ENCODE measurements at regions not wholly inside any gene's neighbourhood (a gene's known extent, or its start where the extent isn't known, plus 50 kb on each side); places are given as distances from the start of the nearest gene placed in this dataset.

DNA sequence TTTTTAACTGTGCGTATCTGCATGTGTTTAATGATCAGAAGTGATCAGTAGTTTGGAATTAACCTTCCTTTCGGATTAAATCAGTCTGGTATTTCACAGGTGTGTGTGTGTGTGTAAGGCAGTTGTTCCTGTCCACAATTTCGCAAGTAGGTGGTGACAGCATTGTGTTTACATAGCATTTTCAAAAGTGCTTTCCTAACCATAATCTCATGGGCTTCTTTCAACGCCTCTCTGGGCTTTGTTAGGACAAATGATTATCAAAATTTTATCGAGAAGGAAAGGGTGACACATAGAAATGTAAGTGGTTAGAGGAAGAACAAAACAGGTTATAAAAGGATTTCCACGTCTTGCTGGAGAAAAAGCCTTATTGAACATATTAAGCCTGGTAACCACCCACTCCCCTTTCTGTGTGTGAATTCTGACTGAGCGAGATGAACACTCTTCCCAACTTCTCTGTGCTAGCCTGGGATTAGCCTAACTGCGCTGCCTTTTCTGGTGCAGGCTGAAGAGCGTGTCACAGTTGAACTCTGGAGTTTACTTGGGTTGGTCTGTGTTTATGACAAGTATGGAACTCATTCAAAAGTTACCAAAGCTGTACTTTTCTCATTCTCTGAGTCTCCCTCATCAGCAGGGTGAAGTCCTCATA lies 292.3 kb upstream of the PITRM1 start:
- DNase-seq (ENCODE audit: low spot score) = no peak

DNA sequence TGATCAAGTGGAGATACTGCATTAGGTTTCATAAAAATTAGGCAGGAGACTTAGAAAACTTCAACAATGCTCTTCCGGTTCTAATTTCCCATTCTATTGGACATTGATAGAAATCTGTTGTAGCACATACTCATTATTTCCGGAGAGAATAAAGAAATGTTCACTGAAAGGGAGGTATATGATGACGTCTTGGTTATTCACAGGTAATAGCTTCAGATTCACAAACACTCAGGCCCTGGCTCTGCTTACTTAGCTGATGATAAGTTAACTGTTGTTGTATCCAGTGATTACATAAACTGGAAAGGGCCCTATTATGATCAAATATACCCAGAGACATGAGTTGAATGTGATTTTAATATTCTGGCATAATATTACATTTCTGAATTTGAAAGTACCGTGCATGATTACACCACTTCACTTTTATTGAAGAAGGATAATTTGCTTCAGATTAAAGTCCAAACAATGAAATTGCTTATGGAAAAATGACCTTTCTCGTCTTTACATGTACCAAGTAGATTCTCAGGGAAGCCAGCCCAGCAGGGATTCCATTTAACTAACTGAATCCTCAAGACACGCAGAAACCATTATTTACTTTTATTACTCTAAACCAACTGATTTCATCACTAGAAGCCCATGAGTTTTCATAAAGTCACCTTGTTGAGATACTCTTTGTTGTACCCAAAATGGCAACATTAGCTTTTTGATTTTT lies 288.0 kb upstream of the PITRM1 start:
- no peak for DNase-seq (ENCODE audit: low spot score)

DNA sequence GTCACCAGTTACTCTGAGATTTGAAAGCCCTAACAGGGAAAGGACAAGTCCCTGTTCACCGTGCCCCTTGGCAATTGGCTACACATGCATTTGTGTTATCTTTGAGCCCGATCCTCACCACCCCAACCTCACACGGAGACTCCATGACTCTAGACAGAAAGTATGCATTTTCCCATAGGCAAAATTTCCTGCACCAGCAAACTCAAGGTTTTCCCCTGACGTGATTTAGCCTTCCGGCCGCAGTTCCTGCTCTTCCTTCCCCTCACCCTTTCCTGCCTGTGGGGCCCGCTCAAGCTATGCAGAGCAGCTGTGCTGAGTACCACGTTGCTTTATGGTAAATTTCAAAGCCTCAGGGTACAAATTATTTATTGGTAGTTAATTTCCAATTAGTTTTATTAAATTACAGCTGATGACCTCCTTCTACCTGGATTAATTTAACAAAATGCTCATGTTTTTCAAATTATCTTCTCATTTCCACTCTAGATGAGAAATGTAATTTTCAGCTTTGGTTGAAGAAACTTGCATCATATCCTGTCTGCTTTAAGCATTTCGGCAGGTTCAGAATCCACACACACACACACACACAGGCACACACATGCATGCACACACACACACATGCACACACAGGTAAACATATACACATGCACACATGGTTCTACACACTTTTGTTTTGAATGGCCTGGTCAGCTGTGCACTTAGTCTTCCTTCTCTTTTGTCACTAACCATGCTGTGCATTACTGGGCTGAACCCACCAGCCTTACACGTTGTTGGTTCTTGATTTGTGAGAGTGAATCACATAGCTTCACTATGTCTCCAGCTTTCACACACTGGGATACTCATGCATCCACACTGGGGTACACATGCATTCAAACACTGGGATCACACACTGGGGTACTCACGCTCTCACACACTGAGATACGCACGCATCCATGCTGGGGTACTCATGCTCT lies 283.1 kb upstream of the PITRM1 start:
- no peak for DNase-seq (ENCODE audit: low spot score)

DNA sequence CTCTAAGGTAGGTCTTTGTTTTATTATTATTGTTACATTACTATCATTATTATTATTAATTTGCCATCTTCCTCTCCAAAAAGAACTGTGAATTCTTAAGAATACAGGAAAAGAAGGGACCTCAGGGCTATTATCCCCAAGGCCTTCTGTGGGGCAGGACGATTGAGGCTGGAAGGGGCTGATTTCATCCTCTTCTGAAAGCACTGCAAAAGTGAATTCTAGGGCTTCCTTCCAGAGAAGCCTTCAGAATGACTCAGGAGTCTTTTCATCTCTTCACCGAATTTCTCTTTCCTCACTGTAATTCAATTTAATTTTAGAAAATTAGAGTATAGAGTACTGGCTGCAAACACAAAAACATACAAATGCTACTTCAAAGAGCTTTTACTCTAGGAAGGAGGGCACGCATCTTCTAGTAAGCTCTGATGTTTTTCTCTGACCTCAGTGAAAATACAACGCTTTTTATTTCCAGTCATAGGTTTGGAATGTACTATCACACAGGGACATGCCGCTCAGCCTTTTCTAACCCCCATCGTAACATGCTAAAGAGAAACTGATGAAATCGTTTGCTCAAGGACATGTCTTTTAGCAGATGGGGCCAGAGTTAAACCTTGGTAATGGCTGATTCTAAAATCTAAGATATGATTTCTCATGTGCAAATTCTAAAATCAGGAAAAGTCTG lies 280.2 kb upstream of the PITRM1 start:
- no peak for DNase-seq (ENCODE audit: low spot score)

DNA sequence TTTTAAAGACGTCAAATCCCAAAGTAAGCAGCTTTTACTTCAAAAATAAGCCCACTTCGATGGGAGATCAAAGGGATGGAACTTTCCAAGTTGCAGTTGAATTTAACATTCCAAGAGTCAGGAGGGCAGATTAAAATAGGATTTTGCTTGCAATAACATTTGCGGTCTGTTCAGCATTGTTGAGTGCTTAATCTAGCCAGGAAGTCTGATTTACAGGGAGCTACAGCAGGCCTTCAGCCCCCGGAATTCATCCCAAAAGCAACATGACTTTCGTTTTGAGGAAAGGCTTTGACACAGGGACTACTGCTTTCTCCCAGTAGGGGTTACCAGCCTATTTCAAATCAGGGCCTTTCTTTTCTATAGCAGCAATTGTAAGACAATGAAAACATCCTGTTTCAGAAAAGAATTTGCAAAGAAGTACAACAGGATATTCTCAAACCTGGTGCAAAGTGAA lies 279.6 kb upstream of the PITRM1 start:
- no peak for DNase-seq (ENCODE audit: low spot score)

DNA sequence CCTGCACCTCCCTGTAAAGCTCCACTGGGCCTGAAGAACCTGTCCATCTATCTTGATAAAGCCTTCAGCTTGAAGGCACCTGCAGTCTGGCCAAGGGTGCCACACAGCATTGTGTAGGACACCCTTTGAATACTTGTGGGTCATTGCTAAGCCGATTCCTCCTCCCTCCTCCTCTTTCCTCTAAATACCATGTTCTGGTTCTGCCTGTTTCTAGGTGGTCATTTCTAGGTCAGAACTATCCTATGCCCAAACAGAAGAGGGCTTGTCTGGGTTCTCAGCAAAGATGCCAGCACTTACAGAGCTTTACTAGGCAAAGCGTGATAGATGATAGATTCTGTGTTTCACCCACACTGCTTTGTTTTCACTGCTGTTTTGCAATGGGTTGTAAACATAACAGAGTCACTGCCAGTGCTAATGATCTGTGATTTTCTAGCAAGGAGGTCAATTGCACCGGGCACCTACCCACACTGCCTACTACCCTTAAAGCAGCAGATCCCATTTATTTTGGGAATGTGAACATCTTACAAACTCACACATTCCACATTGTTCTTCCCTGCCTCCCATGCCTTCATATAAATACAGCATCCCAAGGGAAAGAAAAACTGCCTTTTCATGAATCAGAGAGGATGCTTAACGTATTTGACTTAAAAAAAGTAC lies 279.1 kb upstream of the PITRM1 start:
- DNase-seq (ENCODE audit: low spot score) = no peak

DNA sequence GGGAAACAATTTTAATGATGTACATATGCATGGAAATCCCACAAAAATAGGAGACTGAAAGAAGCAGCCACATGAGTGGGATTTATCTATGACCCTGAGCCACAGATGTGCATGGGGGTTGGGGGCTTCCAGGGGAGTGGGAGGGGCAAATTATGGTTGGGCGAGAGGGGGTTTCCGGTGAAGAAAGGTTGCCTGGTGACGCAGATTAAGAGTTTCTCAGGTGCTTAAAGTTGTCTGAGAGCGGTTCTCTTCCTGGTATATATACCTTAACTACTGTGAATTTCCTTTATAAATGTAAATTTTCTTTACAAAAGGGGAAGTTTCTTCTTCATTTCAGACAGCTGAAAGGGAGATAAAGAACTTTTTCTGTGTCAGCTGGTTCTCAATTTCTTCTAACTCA lies 273.6 kb upstream of the PITRM1 start:
- no peak for DNase-seq (ENCODE audit: low spot score)

DNA sequence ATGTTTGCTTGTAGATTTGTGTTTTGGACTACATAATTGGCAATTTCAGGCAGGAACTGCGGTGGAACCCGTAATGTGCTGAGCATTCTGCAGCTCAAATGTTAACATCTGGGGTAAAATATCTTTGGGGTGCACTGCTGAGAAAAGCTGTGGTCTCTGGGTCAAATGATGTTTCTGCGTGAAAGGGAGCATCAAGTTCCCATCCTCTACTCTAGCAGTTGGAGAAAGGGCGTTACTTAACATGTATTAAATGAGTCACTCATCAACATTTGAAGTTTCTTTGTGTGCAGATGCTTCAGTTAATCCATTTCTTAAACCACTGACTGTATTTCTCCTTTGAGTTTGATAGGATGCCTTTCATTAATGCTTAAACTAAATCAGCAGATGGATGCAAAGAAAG lies 273.1 kb upstream of the PITRM1 start:
- DNase-seq (ENCODE audit: low spot score) = no peak

DNA sequence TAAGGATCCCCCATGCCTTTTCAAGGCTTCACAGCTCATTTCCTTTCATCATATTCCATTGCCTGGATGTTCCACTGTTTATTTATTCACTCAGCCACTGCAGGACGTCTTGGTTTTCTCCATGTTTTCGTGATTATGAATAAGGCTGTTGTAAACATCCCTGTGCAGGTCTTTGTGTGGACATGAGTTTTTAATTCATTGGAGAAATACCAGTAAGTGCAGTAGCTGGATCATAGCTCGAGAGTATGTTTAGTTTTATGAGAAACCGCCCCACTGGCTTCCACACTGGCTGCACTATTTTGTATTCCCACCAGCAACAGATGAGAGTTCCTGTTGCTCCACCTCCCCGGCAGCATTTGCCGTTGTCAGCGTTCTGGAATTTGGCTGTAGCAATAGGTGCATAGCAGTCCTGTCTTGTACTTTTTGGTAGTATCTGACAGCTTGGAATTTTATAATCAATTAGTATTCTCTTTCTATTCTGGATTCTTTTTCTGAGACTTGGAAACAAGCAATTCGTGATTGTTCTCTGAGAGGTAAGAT lies 269.9 kb upstream of the PITRM1 start:
- no peak for DNase-seq (ENCODE audit: low spot score)

DNA sequence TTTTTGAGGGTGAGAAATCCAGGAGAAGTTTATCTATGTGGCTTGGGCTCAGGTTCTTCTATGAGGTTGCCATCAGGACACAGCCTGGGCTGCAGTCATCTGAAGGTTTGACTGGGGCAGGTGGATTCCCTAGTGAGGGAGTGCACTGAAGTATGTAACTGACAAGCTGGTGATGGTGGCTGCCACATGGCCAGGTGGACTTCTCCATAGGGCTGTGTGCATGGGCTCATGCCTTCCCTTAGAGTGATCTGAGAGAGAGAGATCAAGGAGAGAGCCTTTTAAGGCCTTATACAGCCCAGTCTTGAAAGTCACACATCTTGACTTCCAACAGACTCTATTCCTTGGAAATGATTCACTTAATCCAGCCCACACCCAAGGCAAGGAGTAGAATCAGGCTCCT lies 266.6 kb upstream of the PITRM1 start:
- DNase-seq (ENCODE audit: low spot score) = no peak

DNA sequence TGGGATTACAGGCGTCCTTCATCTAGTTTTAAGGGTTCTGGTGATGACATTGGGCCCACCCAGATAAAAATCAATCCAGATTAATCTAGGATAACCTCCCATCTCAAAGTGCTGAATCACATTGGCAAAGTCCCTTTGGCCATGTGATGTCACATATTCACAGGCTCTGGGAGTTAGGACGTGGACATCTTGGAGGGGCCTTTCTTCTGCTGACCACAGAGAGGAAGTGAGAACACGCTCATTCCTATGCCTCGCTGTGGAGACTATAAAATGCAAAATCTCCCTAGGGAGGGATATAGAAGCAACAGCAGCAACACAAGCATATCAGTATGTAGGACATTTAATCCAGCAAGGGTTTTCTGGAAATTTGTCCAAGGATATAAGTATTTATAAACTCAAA lies 266.0 kb upstream of the PITRM1 start:
- no peak for DNase-seq (ENCODE audit: low spot score)

DNA sequence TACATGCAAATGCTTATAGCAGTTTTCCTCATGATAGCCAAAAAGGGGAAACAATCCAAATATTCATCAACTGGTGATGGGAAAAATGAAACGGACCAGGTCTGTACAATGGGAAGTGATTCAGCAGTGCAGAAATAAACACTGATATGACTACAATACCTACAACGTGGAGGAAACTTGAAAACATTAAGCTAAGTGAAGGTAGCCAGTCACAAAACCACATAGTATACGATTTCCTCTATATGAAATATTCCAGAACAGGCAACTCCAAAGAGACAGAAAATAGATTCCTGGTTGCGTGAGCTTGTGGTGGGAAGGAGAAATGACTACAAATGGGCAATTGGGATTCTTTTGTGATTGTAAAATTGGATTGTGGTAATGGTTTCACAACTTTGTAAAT lies 263.1 kb upstream of the PITRM1 start:
- no peak for DNase-seq (ENCODE audit: low spot score)

DNA sequence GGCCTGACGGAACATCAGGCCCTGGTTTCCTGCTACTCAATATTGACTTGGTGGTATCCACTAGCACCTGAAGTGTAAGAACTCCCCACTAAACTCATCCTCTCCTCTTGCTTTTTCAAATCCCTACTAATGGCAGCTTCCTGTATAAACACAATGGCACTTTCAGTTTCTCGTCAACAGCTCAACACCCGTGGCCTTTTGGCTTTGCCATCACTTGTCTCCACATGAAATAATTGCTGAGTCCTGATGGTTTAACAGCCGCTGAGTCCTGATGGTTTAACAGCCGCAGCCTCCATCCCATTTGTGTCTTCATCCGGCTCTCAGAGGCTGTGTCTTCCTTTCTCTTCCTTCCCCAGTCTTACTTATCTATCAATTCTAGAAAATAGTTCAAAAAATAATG lies 261.4 kb upstream of the PITRM1 start:
- no peak for DNase-seq (ENCODE audit: low spot score)

DNA sequence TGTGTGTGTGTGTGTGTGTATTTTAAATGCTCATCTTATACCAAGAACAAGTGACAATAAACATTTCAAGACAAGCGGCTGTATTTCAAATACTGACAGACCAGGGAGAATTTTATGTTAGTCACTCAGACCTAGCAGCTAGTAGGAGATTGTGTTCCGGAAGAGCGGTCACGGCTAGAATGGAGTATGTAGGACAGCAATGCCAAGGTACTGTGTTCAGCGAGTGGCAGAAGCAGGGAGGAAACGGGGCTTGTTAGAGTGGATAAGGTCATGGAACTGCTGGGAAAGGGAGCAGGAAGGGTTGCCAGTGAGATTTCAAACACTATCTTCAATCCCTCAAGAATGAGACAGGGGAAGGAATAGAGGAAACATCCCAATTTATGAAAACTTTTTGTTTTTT lies 260.5 kb upstream of the PITRM1 start:
- no peak for DNase-seq (ENCODE audit: low spot score)

DNA sequence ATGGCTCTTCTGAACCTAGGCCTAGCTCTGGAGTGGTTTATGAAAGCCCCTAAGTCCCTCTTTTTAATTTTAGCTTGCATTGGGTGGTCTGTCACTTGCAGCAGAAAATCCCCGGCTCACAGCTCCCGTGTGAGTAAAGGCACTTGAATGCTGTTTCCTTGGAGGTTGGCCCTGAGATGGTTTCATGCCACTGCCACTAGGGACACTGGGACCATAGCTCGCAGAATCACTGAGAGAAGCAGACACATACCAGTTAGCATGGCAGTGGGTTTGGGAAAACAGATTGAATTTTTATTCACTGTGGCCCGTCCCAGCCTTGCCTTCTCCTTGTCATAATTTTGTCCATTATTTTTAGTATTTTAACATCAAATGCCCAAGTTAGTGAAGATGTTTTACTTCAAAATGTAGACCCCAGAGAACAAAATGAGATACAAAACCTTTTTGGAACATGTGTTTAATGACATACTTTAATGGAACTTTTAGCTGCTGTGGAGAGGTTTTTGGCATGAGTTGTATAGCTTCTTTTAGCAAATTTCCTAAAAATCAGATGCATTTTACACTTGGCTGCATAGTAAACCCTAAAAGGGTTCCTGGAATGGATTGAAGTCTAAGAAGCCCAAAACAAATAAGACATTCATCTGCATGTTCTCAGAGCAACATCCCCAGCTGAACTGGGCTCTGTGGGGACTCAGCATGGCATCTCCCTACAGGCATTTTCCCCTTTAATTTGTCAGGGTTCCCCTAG lies 259.7 kb upstream of the PITRM1 start:
- peak; percentile 6 for DNase-seq (ENCODE audit: low spot score)

DNA sequence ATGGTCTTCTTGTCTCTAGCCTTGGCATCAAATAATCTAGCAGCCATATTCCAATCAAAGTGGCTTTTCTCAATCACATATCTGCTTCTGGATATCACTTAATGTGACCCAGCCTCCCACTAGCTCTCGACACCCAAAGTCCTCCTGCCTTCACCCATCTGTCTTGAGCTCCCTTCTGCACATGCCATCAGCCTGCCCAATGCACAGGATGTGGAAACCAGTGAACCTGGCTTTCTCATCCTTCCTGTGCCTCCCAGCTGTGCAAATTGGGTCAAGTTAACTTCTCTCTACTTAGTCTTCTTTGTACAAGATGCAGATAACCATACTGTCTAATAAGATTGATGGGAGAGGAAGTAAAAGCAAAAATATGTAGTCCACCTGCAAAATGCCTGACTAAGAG lies 257.9 kb upstream of the PITRM1 start:
- no peak for DNase-seq (ENCODE audit: low spot score)

DNA sequence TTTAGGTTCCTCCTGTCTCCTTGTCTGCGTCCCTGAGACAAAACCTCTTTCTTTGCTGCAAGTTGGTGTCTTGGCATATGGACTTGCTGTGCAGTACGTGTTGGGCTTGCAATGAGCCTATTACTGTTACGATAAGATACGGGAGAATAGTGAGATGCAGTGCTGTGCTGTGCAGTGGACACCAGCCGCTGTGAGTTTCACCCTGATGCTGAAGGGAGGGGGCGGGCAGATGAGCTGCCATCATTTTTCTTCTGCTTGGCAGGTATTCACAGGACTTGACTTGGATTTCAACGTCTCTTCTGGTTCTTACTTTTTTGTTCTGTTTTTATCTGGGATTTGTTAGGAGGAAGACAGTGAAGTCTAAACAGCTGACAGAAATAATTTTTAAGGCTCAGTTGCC lies 257.1 kb upstream of the PITRM1 start:
- DNase-seq (ENCODE audit: low spot score) = no peak

DNA sequence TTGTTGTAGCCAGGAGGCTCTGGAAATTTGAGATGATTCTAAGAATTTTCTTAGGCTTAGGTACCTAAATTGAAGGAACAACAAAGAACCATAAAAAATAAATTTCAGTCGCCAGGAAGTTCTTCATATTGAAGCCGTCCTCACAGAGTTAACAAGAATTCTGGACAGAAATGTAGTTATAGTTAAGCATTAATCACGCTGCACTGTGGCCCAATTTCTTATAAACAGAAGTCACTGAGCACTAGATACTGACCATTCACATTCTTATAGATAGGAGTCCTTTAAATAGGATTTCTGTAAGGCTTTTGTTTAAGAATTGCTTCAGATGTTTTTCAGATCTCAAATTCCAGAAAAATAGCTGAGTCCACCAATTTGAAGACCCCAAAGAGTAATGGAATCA lies 256.2 kb upstream of the PITRM1 start:
- DNase-seq (ENCODE audit: low spot score) = no peak

DNA sequence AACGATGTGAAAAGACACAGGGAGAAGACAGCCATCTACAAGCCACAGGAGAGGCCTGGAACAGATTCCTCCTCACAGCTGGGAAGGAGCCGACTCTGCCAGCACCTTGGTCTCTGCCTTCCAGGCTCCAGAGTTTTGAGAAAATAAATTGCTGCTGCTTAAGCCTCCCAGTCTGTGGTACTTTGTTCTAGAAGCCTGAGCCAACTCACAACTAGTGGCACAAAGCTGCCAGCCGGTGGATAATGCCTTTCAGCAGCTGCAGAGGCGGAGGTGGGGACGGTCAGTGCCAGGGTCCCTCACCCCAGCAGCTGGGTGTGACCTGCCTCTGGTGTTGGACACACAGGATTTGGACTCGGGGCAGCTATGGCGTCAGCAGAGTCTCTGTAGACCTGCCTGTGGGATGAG lies 255.4 kb upstream of the PITRM1 start:
- DNase-seq (ENCODE audit: low spot score) = no peak

DNA sequence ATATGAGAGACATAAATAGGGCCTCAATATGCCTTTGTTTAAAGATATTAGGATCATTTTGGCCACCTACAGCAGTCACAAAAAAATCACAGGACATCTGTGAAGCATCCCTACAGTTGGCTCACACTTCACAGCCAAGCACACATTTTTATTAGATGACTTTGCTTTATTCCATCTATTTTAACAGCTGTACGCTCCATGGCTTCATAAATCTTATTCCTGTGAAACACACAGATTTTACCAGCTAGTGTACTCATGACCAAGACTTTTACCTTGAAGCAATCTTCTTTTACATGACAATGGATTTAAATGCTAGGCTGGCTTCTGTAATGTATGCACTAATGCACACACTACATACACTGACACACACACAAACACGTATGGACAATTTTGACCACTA lies 254.8 kb upstream of the PITRM1 start:
- DNase-seq (ENCODE audit: low spot score) = no peak
